ENCODE measurements at regions not wholly inside any gene's neighbourhood (a gene's known extent, or its start where the extent isn't known, plus 50 kb on each side); places are given as distances from the start of the nearest gene placed in this dataset.

DNA sequence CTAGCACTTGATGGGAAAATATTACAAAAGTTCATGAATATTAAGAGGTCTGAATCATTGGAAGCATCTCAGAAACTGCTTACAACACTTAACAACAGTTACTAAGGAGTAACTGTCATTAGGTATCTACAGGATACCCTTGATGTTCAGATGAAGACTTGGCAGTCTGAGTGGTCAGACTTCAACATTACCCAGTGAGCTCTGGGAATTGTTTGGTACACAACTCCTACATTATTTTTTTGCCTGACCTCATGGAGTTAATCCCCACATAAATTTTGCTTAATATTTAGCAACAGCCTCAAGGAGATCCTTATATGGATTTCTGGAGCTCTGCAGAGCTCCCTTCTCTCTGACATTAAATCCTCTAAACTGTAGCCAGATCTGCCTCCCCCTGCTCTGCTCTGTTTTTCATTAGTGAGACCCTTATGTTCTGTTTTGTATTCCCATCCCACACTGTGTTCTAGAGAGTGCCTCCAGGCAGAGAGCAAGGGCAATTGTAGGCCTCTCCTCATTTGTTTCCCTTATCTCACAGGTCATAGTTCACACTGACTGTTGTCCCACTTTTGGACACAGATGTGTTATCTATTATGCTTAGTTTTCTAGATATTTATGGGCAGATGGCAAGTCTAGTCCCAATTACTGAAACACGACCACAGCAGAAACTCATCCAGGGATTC, 368.8 kb downstream of the GASK1B start:
- H3K27ac ChIP-seq: no peak overlapping the region
- TF ChIP-seq EP300 (IDR thresholded peaks at IDR 0.05) (no peak), POLR2A (IDR thresholded peaks at IDR 0.05) (no peak)
- H3K27me3 ChIP-seq: no peaks in the 10 kb centered on the region
- no peak for ATAC-seq (ENCODE audit: low FRiP score in 2 of 2)
- no peaks in the 10 kb centered on the region for H3K4me1 ChIP-seq
- H3K4me3 ChIP-seq: no peak overlapping the region
- WGBS, 2 donors: 60 to 77% methylated on average over 1 of the region's 1 CpG
- H3K36me3 ChIP-seq: no peaks in the 10 kb centered on the region
- no peaks in the 10 kb centered on the region for H3K9me3 ChIP-seq
- DNase-seq: no peak

- no peak for TF ChIP-seq CTCF (IDR thresholded peaks at IDR 0.05)
- TF ChIP-seq EP300 (IDR thresholded peaks at IDR 0.05): no peak
- TF ChIP-seq POLR2A (IDR thresholded peaks at IDR 0.05): no peak
- no peak for TF ChIP-seq POLR2AphosphoS5 (IDR thresholded peaks at IDR 0.05)
- H3K27me3 ChIP-seq: no peaks in the 10 kb centered on the region
- no peak for ATAC-seq (ENCODE audit: low FRiP score in 2 of 2)
- H3K27ac ChIP-seq: no peak overlapping the region
- H3K36me3 ChIP-seq: no peaks in the 10 kb centered on the region
- H3K4me3 ChIP-seq: no peak overlapping the region
- no peaks in the 10 kb centered on the region for H3K4me1 ChIP-seq
- no peaks in the 10 kb centered on the region for H3K9me3 ChIP-seq
- 57 to 75% methylated on average over 3 of the region's 3 CpGs for WGBS, 2 donors
- no peak for DNase-seq
Measured at GRCh38 chr4:157803421-157803820, 369.4 kb downstream of the GASK1B start.

DNA sequence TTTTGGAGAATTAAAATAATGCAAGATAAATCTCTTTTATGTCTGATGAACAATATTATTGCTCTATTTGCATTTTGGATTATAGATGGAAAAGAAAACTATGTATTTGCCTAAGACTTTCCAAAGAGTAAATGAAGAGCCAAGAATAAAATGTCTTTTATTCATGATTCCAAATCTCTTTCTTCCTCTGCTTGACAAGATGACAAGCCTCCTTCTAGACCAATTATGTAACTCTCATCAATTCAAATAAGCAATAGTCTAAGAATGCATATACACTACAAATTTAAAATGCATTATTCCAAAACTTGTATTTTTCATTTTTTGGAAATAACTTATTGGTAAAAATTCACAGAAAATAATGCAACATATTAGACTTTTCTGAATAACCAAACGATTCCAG, 377.3 kb downstream of the GASK1B start:
- 81 to 91% methylated on average over 1 of the region's 1 CpG for WGBS, 2 donors
- DNase-seq (no peak), ATAC-seq (ENCODE audit: low FRiP score in 2 of 2) (no peak)
- Histone ChIP-seq H3K36me3 (no peaks in the 10 kb centered on the region), H3K9me3 (no peaks in the 10 kb centered on the region), H3K4me3 (no peak overlapping the region), H3K4me1 (no peaks in the 10 kb centered on the region), H3K27me3 (no peaks in the 10 kb centered on the region), H3K27ac (no peak overlapping the region)
- TF ChIP-seq POLR2AphosphoS5 (IDR thresholded peaks at IDR 0.05): no peak
- TF ChIP-seq POLR2A (IDR thresholded peaks at IDR 0.05): no peak
- TF ChIP-seq CTCF (IDR thresholded peaks at IDR 0.05): no peak

DNA sequence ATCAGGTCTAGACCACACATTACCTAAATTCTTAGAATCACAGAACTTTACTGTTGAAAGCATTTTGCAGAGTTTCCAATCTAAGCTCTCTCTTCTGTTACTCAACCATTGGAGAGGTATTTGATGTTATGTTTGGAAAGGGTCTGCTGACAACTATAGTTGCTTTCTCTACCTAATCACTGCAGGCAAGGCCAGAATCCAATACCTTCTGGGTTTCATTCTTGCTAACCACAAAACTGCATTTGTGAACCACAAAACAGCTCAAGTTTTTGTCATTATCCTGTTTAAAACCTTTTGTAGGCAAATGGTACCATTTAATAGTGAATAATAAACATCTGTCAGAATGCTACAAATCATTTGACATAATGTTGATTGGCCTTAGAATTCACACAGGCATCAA, 380.1 kb downstream of the GASK1B start:
- Histone ChIP-seq H3K27ac (no peak overlapping the region), H3K36me3 (no peaks in the 10 kb centered on the region), H3K4me3 (no peak overlapping the region), H3K27me3 (no peaks in the 10 kb centered on the region), H3K9me3 (no peaks in the 10 kb centered on the region), H3K4me1 (no peaks in the 10 kb centered on the region)
- TF ChIP-seq POLR2AphosphoS5 (IDR thresholded peaks at IDR 0.05): no peak
- no peak for TF ChIP-seq EP300 (IDR thresholded peaks at IDR 0.05)
- no peak for TF ChIP-seq CTCF (IDR thresholded peaks at IDR 0.05)
- TF ChIP-seq POLR2A (IDR thresholded peaks at IDR 0.05): no peak
- ATAC-seq (ENCODE audit: low FRiP score in 2 of 2) (no peak), DNase-seq (no peak)

- DNase-seq: no peak
- TF ChIP-seq CTCF (IDR thresholded peaks at IDR 0.05) (no peak), EP300 (IDR thresholded peaks at IDR 0.05) (no peak), POLR2AphosphoS5 (IDR thresholded peaks at IDR 0.05) (no peak), POLR2A (IDR thresholded peaks at IDR 0.05) (no peak)
- Histone ChIP-seq H3K4me3 (no peak overlapping the region), H3K4me1 (no peaks in the 10 kb centered on the region), H3K27me3 (no peaks in the 10 kb centered on the region), H3K9me3 (no peaks in the 10 kb centered on the region), H3K27ac (no peak overlapping the region), H3K36me3 (no peaks in the 10 kb centered on the region)
- ATAC-seq (ENCODE audit: low FRiP score in 2 of 2): no peak
- WGBS, 2 donors: 68 to 71% methylated on average over 1 of the region's 1 CpG
Measured at GRCh38 chr4:157791236-157791635, 381.6 kb downstream of the GASK1B start.

All from upper lobe of left lung (tissue), 6 donors.